ENCODE measurements at regions not wholly inside any gene's neighbourhood (a gene's known extent, or its start where the extent isn't known, plus 50 kb on each side); places are given as distances from the start of the nearest gene placed in this dataset.

DNA sequence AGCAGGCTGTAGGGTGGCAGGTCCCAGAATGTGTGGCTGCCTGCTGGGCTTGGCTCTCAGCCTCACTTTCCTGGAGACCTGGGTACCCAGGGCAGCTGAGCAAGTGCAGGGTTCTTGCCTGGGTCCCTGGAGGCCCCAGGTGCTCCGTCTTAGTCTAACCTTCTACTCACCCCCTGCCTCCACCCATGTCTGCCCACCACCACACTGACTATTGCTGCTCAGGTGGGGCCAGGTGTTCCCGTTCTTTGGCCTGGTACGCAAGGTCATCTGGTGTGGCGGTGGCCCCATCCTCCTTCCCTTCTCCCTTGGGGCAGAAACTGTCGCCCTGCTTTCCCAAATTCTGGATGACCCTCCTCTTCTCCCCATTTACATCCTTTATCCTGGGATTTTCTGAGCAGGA, 319.9 kb downstream of the TMEM121 start:
- Histone ChIP-seq H3K27me3 (ENCODE audit: control insufficient read depth in 4 of 4, insufficient read depth in 4 of 4, low read length in 3 of 4) (no peaks in the 10 kb centered on the region), H3K4me1 (ENCODE audit: control insufficient read depth in 4 of 4, insufficient read depth in 4 of 4, low read length in 3 of 4) (no peaks in the 10 kb centered on the region), H3K36me3 (ENCODE audit: control insufficient read depth in 4 of 4, insufficient read depth in 3 of 4, low read depth in 1 of 4, low read length in 3 of 4) (no peaks in the 10 kb centered on the region), H3K27ac (ENCODE audit: low read depth in 1 of 2, low read length in 2 of 2) (no peak overlapping the region), H3K9me3 (ENCODE audit: control insufficient read depth in 4 of 4, low read length in 3 of 4) (no peaks in the 10 kb centered on the region), H3K4me3 (ENCODE audit: low read depth in 1 of 3, low read length in 3 of 3) (no peak overlapping the region), H3K9ac (ENCODE audit: low read depth in 1 of 2, low read length in 2 of 2) (no peak overlapping the region)
- no peak for TF ChIP-seq FOXA1 (IDR thresholded peaks at IDR 0.05)
- no peak for TF ChIP-seq FOXA2 (IDR thresholded peaks at IDR 0.05)
- TF ChIP-seq, protein P1, sequence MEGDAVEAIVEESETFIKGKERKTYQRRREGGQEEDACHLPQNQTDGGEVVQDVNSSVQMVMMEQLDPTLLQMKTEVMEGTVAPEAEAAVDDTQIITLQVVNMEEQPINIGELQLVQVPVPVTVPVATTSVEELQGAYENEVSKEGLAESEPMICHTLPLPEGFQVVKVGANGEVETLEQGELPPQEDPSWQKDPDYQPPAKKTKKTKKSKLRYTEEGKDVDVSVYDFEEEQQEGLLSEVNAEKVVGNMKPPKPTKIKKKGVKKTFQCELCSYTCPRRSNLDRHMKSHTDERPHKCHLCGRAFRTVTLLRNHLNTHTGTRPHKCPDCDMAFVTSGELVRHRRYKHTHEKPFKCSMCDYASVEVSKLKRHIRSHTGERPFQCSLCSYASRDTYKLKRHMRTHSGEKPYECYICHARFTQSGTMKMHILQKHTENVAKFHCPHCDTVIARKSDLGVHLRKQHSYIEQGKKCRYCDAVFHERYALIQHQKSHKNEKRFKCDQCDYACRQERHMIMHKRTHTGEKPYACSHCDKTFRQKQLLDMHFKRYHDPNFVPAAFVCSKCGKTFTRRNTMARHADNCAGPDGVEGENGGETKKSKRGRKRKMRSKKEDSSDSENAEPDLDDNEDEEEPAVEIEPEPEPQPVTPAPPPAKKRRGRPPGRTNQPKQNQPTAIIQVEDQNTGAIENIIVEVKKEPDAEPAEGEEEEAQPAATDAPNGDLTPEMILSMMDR (IDR thresholded peaks at IDR 0.05; ENCODE audit: low read depth, low read length, missing input control), result no peak
- TF ChIP-seq HNF4G (IDR thresholded peaks at IDR 0.05), result no peak
- no peak for TF ChIP-seq RXRA (IDR thresholded peaks at IDR 0.05)
- TF ChIP-seq EGR1 (IDR thresholded peaks at IDR 0.05; ENCODE audit: low read depth in 2 of 2), result no peak
- no peak for TF ChIP-seq RAD21 (IDR thresholded peaks at IDR 0.05)
- no peak for TF ChIP-seq SP1 (IDR thresholded peaks at IDR 0.05)
- TF ChIP-seq, protein P2, sequence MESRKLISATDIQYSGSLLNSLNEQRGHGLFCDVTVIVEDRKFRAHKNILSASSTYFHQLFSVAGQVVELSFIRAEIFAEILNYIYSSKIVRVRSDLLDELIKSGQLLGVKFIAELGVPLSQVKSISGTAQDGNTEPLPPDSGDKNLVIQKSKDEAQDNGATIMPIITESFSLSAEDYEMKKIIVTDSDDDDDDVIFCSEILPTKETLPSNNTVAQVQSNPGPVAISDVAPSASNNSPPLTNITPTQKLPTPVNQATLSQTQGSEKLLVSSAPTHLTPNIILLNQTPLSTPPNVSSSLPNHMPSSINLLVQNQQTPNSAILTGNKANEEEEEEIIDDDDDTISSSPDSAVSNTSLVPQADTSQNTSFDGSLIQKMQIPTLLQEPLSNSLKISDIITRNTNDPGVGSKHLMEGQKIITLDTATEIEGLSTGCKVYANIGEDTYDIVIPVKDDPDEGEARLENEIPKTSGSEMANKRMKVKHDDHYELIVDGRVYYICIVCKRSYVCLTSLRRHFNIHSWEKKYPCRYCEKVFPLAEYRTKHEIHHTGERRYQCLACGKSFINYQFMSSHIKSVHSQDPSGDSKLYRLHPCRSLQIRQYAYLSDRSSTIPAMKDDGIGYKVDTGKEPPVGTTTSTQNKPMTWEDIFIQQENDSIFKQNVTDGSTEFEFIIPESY (IDR thresholded peaks at IDR 0.05), result no peak
- TF ChIP-seq JUND (IDR thresholded peaks at IDR 0.05), result no peak
- no peak for DNase-seq (ENCODE audit: low spot score)
- WGBS, result 80% methylated on average over 5 of the region's 5 CpGs

DNA sequence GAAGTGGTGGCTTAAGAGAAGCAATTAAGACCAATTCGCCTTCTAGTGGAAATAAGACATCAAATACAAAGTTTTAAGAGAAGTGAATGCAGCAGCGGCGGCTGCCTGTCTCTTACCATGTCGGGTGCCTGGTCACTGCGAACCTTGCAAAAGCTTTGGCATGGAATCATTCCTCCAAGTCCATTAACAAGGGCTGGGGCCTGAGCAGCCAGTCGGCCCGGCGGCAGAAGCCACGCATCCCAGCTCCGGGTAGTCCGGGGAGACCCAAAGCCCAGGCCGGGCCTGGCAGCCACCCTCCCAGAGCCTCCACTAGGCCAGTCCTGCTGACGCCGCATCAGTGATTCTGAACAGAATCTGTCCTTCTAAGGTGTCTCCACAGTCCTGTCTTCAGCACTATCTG, 321.0 kb downstream of the TMEM121 start:
- TF ChIP-seq GABPA (IDR thresholded peaks at IDR 0.05 in 1 of 2, conservative IDR thresholded peaks at IDR 0.05 in 1 of 2) (no peak), EGR1 (IDR thresholded peaks at IDR 0.05; ENCODE audit: low read depth in 2 of 2) (no peak), FOXA2 (IDR thresholded peaks at IDR 0.05) (no peak), YY1 (IDR thresholded peaks at IDR 0.05) (no peak), RAD21 (IDR thresholded peaks at IDR 0.05) (no peak), RXRA (IDR thresholded peaks at IDR 0.05) (no peak), SP1 (IDR thresholded peaks at IDR 0.05) (no peak), HNF4A (conservative IDR thresholded peaks at IDR 0.05) (no peak), TAF1 (conservative IDR thresholded peaks at IDR 0.05) (no peak), NR2F2 (IDR thresholded peaks at IDR 0.05) (no peak)
- TF ChIP-seq, protein P3, sequence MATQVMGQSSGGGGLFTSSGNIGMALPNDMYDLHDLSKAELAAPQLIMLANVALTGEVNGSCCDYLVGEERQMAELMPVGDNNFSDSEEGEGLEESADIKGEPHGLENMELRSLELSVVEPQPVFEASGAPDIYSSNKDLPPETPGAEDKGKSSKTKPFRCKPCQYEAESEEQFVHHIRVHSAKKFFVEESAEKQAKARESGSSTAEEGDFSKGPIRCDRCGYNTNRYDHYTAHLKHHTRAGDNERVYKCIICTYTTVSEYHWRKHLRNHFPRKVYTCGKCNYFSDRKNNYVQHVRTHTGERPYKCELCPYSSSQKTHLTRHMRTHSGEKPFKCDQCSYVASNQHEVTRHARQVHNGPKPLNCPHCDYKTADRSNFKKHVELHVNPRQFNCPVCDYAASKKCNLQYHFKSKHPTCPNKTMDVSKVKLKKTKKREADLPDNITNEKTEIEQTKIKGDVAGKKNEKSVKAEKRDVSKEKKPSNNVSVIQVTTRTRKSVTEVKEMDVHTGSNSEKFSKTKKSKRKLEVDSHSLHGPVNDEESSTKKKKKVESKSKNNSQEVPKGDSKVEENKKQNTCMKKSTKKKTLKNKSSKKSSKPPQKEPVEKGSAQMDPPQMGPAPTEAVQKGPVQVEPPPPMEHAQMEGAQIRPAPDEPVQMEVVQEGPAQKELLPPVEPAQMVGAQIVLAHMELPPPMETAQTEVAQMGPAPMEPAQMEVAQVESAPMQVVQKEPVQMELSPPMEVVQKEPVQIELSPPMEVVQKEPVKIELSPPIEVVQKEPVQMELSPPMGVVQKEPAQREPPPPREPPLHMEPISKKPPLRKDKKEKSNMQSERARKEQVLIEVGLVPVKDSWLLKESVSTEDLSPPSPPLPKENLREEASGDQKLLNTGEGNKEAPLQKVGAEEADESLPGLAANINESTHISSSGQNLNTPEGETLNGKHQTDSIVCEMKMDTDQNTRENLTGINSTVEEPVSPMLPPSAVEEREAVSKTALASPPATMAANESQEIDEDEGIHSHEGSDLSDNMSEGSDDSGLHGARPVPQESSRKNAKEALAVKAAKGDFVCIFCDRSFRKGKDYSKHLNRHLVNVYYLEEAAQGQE (IDR thresholded peaks at IDR 0.05), result no peak
- TF ChIP-seq, protein P4, sequence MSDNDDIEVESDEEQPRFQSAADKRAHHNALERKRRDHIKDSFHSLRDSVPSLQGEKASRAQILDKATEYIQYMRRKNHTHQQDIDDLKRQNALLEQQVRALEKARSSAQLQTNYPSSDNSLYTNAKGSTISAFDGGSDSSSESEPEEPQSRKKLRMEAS (IDR thresholded peaks at IDR 0.05), result no peak
- TF ChIP-seq, protein P2 (IDR thresholded peaks at IDR 0.05), result no peak
- no peaks in the 10 kb centered on the region for H3K9me3 ChIP-seq (ENCODE audit: control insufficient read depth in 4 of 4, low read length in 3 of 4)
- no peaks in the 10 kb centered on the region for H3K36me3 ChIP-seq (ENCODE audit: control insufficient read depth in 4 of 4, insufficient read depth in 3 of 4, low read depth in 1 of 4, low read length in 3 of 4)
- no peak for DNase-seq (ENCODE audit: low spot score)
- 90% methylated on average over 14 of the region's 14 CpGs for WGBS
- H3K27me3 ChIP-seq (ENCODE audit: control insufficient read depth in 4 of 4, insufficient read depth in 4 of 4, low read length in 3 of 4), result no peaks in the 10 kb centered on the region
- H3K4me1 ChIP-seq (ENCODE audit: control insufficient read depth in 4 of 4, insufficient read depth in 4 of 4, low read length in 3 of 4), result no peaks in the 10 kb centered on the region
- no peak overlapping the region for H3K4me3 ChIP-seq (ENCODE audit: low read depth in 1 of 3, low read length in 3 of 3)
- H3K27ac ChIP-seq (ENCODE audit: low read depth in 1 of 2, low read length in 2 of 2), result no peak overlapping the region
- H3K9ac ChIP-seq (ENCODE audit: low read depth in 1 of 2, low read length in 2 of 2), result no peak overlapping the region
